Epithelial cell of proximal tubule (primary cell): ENCODE measurements at regions not wholly inside any gene's neighbourhood (a gene's known extent, or its start where the extent isn't known, plus 50 kb on each side); places are given as distances from the start of the nearest gene placed in this dataset.

Source experiments
- DNase-seq: peaks from one replicate; pipeline ENCODE4 v3.0.0-alpha.2; 2011; ENCODE audit warnings: low read depth
- H3K4me3 ChIP-seq: 2 replicates; pipeline ENCODE4 v1.5.1; 2011; ENCODE audit warnings: low read depth, mild to moderate bottlenecking, low read length
- TF ChIP-seq, protein P1 (sequence below): conservative IDR thresholded peaks from 2 replicates; pipeline ENCODE4 v1.5.1; 2012; ENCODE audit warnings: low read depth, mild to moderate bottlenecking, low read length

DNA sequence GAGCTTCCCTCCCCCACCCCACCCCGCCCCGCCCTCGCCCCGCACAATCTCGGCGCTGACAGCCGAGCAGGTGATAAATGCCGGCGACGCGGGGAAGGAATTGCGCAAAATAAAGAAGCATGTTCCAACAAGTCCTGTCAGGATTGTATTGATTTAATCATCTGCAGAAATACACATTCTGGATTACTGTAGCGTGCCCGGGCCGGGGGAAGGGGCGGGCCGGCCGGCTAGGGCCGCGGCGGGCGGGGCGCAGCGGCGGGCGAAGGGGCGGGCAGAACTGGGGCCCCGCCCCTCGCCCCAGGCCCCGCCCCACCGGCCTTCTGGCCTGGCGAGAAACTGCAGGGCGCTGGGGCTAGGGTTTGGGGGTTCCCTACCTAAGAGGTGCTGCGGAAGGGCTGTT lies 88.9 kb upstream of the PAX2 start:
- no peak overlapping the region for H3K4me3 ChIP-seq
- no peak for DNase-seq
- TF ChIP-seq, protein P1, sequence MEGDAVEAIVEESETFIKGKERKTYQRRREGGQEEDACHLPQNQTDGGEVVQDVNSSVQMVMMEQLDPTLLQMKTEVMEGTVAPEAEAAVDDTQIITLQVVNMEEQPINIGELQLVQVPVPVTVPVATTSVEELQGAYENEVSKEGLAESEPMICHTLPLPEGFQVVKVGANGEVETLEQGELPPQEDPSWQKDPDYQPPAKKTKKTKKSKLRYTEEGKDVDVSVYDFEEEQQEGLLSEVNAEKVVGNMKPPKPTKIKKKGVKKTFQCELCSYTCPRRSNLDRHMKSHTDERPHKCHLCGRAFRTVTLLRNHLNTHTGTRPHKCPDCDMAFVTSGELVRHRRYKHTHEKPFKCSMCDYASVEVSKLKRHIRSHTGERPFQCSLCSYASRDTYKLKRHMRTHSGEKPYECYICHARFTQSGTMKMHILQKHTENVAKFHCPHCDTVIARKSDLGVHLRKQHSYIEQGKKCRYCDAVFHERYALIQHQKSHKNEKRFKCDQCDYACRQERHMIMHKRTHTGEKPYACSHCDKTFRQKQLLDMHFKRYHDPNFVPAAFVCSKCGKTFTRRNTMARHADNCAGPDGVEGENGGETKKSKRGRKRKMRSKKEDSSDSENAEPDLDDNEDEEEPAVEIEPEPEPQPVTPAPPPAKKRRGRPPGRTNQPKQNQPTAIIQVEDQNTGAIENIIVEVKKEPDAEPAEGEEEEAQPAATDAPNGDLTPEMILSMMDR, result no peak

GRCh38 chr10:100658269-100658668 lies 87.1 kb upstream of the PAX2 start:
- TF ChIP-seq, protein P1, result no peak
- H3K4me3 ChIP-seq, result no peak overlapping the region
- no peak for DNase-seq

DNA sequence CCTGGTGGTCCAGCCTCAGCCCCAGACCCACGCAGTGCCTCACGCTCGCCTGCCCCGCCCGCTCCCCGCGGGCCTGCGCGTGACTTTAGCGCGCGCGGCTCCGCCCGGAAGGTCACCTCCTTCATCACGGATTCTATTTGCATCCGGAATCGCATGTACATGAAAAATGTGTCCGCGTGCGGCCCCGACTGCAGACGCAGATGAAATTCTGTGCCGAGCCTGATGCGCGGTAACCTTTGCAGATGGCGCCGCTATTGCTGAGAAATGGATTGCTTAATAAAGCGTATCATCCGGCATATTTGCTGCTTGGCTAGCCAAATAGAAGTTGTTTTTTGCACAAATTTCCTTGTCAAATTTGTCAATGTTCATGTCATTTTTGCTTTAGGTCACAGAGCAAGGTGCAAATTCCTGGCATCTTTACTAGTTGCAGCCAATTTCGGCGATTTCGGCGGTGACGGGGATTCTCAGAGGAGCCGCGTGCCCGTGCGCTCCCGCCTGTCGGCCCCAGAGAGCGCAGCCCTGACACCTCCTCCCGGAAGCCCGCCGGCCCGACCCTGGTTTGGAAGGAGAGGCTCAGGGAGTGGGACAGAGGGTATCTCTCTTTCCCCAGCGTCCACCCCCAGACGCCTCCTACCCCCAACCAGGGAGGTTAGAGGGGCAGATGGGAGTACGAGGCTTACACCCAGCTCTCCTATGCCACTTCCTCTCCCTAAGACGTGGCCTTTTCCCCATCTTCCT lies 85.9 kb upstream of the PAX2 start:
- TF ChIP-seq, protein P1, result no peak
- no peak for DNase-seq
- H3K4me3 ChIP-seq, result no peak overlapping the region

GRCh38 chr10:100660365-100660764 lies 85.0 kb upstream of the PAX2 start:
- no peak overlapping the region for H3K4me3 ChIP-seq
- TF ChIP-seq, protein P1, result no peak
- no peak for DNase-seq

GRCh38 chr10:100660945-100661344 lies 84.4 kb upstream of the PAX2 start:
- no peak overlapping the region for H3K4me3 ChIP-seq
- no peak for DNase-seq
- TF ChIP-seq, protein P1, result no peak

- DNase-seq, result no peak
- TF ChIP-seq, protein P1, result no peak
- no peak overlapping the region for H3K4me3 ChIP-seq
Observed at GRCh38 chr10:100661520-100661919, 83.9 kb upstream of the PAX2 start.

- no peak for DNase-seq
- H3K4me3 ChIP-seq, result no peak overlapping the region
- TF ChIP-seq, protein P1, result no peak
Observed at GRCh38 chr10:100662067-100662466, 83.3 kb upstream of the PAX2 start.
